ENCODE measurements at regions not wholly inside any gene's neighbourhood (a gene's known extent, or its start where the extent isn't known, plus 50 kb on each side); places are given as distances from the start of the nearest gene placed in this dataset.

DNA sequence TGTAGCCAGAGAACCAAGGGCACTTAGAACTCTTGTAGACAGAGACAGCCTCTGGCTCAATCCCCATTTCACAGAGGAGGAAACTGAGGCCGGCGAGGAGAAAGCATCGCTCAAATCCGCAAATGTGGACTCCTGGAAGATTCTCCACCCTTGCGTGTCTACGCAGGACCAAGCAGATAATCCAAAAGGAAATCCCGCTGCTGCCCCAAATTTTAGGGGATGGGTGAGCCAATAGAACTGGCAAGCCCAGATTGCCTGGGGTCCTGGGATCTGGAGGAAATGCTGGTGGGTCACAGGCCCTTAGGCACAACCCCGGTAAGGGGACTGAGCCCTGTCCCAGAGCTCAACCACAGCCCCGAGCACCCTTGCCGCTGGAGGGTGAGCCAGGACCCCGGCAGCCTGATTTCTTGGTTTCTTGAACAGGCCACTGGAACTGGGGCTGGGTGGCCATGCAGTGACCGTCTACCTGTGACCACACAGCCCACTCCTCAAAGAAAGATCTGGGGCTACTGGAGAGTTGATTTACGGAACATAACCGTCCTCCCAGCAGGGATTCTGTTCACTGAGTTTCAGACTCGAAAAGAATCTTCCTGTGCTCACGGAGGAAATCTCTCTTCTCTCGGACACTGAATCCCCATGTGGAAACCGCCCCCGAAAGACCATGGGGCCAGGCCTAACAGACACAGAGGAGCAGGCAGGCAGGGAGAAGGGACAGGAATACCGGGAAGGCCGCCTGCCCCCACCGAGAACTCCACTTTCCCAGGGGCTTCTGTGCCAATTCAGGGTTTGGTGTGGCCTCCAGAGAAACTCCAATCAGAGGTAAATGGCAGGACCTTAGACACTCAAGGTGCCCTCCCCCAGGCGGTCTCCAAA lies 238.4 kb downstream of the NPHP4 start:
- H3K36me3 ChIP-seq, result no peaks in the 10 kb centered on the region
- no peaks in the 10 kb centered on the region for H3K27me3 ChIP-seq
- in situ Hi-C loops (cut with MboI; ENCODE audit: low sequenced_read_pairs in 4 of 4), result no loop called here
- DNase-seq (no peak), ATAC-seq (no peak)
- H3K4me1 ChIP-seq, result no peaks in the 10 kb centered on the region
- H3K27ac ChIP-seq, result no peak overlapping the region
- no peaks in the 10 kb centered on the region for H3K9me3 ChIP-seq
- intact Hi-C loops (cut with DNase I; ENCODE audit: low total_unique reads), result no loop called here
- no peak overlapping the region for H3K4me3 ChIP-seq
- TF ChIP-seq, protein P1, sequence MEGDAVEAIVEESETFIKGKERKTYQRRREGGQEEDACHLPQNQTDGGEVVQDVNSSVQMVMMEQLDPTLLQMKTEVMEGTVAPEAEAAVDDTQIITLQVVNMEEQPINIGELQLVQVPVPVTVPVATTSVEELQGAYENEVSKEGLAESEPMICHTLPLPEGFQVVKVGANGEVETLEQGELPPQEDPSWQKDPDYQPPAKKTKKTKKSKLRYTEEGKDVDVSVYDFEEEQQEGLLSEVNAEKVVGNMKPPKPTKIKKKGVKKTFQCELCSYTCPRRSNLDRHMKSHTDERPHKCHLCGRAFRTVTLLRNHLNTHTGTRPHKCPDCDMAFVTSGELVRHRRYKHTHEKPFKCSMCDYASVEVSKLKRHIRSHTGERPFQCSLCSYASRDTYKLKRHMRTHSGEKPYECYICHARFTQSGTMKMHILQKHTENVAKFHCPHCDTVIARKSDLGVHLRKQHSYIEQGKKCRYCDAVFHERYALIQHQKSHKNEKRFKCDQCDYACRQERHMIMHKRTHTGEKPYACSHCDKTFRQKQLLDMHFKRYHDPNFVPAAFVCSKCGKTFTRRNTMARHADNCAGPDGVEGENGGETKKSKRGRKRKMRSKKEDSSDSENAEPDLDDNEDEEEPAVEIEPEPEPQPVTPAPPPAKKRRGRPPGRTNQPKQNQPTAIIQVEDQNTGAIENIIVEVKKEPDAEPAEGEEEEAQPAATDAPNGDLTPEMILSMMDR (IDR thresholded peaks at IDR 0.05 in 4 of 5, conservative IDR thresholded peaks at IDR 0.05 in 1 of 5), result no peak
- no peak for TF ChIP-seq POLR2A (IDR thresholded peaks at IDR 0.05)

GRCh38 chr1:5752746-5753548 lies 239.3 kb downstream of the NPHP4 start:
- intact Hi-C loops (cut with DNase I; ENCODE audit: low total_unique reads), result no loop called here
- H3K27me3 ChIP-seq, result no peaks in the 10 kb centered on the region
- H3K4me1 ChIP-seq, result no peaks in the 10 kb centered on the region
- H3K4me3 ChIP-seq, result no peak overlapping the region
- TF ChIP-seq, protein P1 (IDR thresholded peaks at IDR 0.05 in 4 of 5, conservative IDR thresholded peaks at IDR 0.05 in 1 of 5), result no peak
- no peak for TF ChIP-seq POLR2A (IDR thresholded peaks at IDR 0.05)
- no peak for DNase-seq
- ATAC-seq, result no peak
- in situ Hi-C loops (cut with MboI; ENCODE audit: low sequenced_read_pairs in 4 of 4), result no loop called here
- no peak overlapping the region for H3K27ac ChIP-seq
- no peaks in the 10 kb centered on the region for H3K9me3 ChIP-seq
- H3K36me3 ChIP-seq, result no peaks in the 10 kb centered on the region

- Histone ChIP-seq H3K4me1 (no peaks in the 10 kb centered on the region), H3K36me3 (no peaks in the 10 kb centered on the region), H3K4me3 (no peak overlapping the region), H3K27me3 (peaks cover 0 to 2% (median 0%) of the 10 kb centered on the region in 3 donors), H3K27ac (no peak overlapping the region), H3K9me3 (no peaks in the 10 kb centered on the region)
- no peak for DNase-seq
- no peak for TF ChIP-seq POLR2A (IDR thresholded peaks at IDR 0.05)
- TF ChIP-seq, protein P1 (IDR thresholded peaks at IDR 0.05 in 4 of 5, conservative IDR thresholded peaks at IDR 0.05 in 1 of 5), result no peak
- in situ Hi-C loops (cut with MboI; ENCODE audit: low sequenced_read_pairs in 4 of 4), result no loop called here
- no peak for ATAC-seq
- intact Hi-C loops (cut with DNase I; ENCODE audit: low total_unique reads), result no loop called here
Measured at GRCh38 chr1:5751833-5752745, 240.1 kb downstream of the NPHP4 start.

DNA sequence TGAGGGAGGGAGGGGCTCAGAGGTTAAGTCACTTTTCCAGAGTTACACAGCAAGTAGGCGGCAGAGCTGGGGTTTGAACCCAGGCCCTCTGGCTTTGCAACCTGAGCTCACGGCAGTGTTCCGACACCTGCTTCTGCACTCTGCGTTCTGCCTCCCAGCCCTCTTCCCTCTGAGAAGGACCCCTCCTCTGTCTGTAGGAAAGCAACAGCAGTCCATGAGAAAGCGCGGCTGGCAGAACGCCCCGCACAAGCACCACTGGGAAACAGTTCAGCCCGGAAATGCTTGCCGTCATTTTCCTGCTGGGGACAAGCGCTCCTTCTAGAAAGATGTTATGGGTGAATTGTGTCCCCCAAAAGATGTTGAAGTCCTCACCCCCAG lies 241.1 kb downstream of the NPHP4 start:
- in situ Hi-C loops (cut with MboI; ENCODE audit: low sequenced_read_pairs in 4 of 4), result no loop called here
- peaks cover under 1 to 6% (median 3%) of the 10 kb centered on the region in 3 donors for H3K27me3 ChIP-seq

More for the DNA sequence above, 241.1 kb downstream of the NPHP4 start:
- DNase-seq, result no peak
- no peak for TF ChIP-seq POLR2A (IDR thresholded peaks at IDR 0.05)
- TF ChIP-seq, protein P1 (IDR thresholded peaks at IDR 0.05 in 4 of 5, conservative IDR thresholded peaks at IDR 0.05 in 1 of 5), result no peak
- intact Hi-C loops (cut with DNase I; ENCODE audit: low total_unique reads), result no loop called here
- no peak overlapping the region for H3K4me3 ChIP-seq
- H3K4me1 ChIP-seq, result no peaks in the 10 kb centered on the region
- ATAC-seq, result no peak
- H3K27ac ChIP-seq, result no peak overlapping the region
- H3K9me3 ChIP-seq, result no peaks in the 10 kb centered on the region
- no peaks in the 10 kb centered on the region for H3K36me3 ChIP-seq

Measured in gastrocnemius medialis (tissue), 4 donors.